ENCODE measurements at regions not wholly inside any gene's neighbourhood (a gene's known extent, or its start where the extent isn't known, plus 50 kb on each side); places are given as distances from the start of the nearest gene placed in this dataset.
"Not testable (repeated sequence)": the region's sequence is repeated elsewhere in the genome, so short reads cannot be mapped to it uniquely, and the experiment has no call there.

DNA sequence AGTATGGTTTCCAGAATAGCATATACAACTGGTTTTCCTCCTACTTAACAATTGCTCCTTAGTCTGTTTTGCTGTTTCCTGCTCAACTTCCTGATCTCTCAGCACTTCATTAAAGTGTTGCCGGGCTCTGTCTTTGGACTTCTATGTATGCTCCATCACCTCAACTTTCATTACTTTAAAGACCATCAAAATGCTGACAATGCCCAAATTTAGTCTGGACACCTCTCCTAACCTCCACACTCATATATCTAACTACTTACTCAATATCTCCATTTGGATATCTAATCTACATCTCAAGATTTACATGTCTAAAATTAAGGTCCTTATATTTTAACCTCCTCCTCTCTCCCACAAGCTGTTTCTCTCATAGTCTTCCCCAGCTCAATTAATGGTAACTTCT lies 54.4 kb upstream of the LGR5 start:
- DNase-seq: no peak

DNA sequence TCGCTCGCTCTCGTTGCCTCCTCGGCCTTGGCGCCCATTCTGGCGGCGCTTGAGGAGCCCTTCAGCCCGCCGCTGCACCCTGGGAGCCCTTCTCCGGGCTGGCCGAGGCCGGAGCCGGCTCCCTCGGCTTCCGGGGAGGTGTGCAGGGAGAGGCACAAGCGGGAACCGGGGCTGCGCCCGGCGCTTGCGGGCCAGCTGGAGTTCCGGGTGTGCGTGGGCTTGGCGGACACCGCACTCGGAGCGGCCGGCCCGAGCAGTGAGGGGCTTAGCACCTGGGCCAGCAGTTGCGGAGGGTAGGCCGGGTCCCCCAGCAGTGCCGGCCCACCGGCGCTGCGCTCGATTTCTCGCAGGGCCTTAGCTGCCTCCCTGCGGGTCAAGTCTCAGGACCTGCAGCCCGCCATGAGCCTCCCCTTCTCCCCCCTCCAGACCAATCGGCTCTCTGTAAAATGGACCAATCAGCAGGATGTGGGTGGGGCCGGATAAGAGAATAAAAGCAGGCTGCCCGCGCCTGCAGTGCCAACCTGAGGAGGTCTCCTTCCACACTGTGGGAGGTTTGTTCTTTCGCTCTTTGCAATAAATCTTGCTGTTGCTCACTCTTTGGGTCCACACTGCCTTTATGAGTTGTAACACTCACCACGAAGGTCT lies 62.8 kb upstream of the LGR5 start:
- not testable (repeated sequence) for DNase-seq

DNA sequence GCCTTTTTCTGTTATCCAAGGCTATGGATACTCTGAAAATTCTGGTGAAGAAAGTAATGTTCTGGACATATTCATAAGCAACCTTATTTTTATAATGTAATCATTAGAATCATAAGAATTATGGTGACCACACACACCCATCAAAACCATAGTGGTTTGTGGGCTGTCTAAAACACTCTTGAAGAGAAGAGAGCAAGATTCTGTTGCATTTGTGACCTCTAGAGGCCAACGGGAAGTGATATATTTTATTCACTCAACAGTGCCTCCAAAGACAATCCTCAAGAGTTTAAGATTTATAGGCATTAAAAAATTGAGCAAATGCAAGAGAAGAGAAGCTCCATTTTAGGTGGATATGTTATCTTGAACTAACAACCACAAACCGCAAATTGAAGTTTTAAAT lies 68.5 kb upstream of the LGR5 start:
- no peak for DNase-seq

- DNase-seq: no peak
Measured at GRCh38 chr12:71360013-71360412, 79.6 kb upstream of the LGR5 start.

- no peak for DNase-seq
Measured at GRCh38 chr12:71356569-71356968, 83.0 kb upstream of the LGR5 start.

DNA sequence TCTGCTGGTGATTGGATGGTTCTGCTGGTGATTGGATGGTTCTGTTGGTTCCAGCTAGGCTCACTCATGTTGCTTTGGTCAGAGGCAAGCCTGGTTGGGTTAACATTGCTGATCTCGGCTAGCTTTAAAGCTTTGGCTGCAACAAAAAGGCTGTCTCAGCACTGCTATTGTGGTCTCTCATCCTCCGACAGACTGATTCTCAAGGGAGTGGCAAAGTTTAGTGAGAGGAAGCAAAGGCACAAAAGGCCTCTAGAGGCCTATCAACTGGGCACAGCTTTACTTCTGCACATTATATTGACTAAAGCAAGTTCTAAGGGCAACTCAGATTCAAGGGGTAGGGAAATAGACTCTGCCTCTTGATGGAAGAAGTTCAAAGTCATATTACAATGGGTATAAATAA lies 84.7 kb upstream of the LGR5 start:
- no peak for DNase-seq

DNA sequence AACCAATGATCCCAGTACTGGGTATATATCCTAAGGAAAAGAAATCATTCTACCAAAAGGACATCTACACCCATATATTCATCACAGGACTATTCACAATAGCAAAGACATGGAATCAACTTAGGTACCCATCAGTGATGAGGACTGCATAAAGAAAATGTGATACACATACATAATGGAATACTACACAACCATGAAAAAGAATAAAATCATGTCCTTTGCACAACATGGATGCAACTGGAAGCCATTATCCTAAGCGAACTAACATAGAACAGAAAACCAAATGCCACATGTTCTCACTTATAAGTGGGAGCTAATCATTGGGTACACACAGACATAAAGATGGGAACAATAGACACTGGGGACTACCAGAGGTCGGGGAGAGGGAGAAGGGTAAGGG lies 86.0 kb upstream of the LGR5 start:
- DNase-seq: no peak

- DNase-seq: no peak
Measured at GRCh38 chr12:71349950-71350349, 89.6 kb upstream of the LGR5 start.

DNA sequence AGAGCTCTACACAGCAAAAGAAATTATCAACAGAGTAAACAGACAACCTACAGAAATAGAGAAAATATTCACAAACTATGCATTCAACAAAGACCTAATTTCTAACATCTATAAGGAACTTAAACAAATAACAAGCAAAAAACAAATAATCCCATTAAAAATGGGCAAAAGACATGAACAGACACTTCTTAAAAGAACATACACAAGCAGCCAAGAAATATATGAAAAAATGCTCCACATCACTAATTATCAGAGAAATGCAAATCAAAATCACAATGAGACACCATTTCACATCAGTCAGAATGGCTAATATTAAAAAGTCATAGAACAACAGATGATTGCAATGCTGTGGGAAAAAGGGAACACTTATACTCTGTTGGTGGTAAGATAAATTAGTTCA lies 100.7 kb upstream of the LGR5 start:
- no peak for DNase-seq

GRCh38 chr12:71335963-71336257 lies 103.7 kb upstream of the LGR5 start:
- DNase-seq: no peak

DNA sequence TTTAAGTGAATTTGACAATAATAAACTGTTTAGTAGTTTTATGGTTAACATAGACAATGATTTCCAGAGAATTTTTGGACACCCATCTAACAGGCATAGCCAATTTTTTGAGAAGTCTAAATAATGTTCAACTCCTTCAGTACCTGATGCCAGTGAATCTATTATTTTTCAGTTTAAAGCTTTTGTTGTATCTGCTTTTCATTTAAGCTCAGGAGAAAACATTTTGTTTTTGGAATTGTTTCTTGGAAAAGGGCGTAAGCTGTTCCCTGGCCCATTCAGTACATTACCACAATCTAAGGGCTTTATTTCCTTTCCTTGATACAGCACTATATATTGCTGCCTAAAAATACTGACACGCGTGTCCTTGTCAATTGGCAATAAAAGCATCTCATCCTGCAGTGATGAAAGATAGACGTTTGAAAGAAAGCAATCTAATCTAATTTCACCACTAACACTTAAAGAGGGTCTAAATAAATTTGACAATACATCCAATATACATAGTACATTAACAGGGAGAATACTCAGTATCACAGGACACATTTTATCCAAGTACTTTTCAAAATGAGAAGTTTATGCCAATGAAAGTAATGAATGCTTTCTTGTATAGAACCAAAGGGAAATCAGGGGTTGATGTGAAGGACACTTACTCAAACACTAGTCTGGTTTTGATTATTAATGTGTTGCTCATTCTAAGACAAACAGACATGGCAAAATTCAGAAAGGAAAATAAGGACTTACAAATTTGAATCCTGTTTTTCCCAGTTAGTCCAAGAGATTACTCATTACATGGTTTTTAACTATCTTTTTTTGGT lies 104.2 kb upstream of the LGR5 start:
- DNase-seq: no peak

- no peak for DNase-seq
Measured at GRCh38 chr12:71333418-71333817, 106.2 kb upstream of the LGR5 start.

GRCh38 chr12:71329956-71330355 lies 109.6 kb upstream of the LGR5 start:
- no peak for DNase-seq

DNA sequence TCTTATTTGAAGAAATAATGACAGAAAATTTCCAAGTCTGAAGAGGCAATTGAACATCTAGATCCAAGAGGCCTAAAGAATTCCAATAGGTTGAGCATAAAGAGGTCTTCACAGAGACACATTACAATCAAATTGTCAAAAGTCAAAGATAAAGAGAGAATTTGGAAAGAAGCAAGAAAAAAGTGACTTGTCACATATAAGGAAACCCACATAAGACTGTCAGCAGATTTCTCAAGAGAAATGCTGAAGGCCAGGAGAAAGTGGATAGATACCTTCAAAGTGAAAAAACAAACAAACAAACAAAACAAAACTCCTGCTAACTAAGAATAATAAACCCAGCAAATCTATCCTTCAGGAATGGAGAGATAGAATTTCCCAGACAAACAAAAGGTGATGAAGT lies 118.1 kb upstream of the LGR5 start:
- DNase-seq: no peak

DNA sequence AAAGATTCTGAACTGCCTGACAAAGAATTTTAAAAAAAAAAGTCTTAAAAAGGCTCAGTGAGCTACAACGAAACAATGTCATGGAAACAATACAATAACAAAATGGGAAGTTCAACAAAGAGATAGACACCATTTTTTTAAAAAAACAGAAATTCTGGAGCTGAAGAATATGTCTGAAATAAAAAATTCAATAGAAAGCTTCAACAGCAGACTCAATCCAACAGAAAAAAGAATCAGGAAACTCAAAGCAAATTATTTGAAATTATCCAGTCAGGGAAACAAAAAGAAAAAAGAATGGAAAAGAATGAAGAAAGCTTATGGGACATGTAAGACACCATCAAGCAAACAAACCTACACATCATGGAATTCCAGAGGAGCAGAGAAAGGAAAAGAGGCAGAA lies 118.5 kb upstream of the LGR5 start:
- DNase-seq: no peak

DNA sequence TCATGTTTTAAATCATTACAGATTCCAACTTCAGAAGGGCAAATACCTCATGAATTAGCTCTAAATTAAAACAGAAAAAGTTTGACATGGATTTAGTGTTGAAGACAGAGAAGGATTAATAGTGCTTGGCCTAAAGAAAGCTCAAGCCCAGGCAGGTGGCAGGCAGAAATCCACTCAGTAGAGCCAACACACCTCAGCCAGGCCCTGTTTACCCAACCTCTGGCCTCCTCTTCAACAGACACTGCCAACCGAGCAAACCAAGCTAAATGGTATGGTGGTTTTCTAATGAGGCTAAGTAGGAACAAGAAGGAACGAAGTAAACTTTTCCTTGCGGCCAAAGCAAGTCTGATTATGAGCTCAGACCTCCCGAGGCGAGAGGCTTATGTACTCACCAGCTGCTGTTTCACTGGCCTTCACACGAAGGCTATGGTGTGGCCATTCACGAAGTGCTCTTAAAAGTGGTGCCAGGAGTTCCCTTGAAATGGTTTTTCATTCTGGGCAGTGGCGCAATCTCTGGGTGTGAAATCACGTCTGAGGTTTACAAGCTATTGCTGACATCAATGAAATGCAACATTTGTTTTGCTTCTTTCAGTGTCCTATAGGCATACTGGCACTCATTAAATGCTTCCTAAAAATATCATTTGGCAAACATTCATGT lies 124.1 kb upstream of the LGR5 start:
- no peak for DNase-seq

DNA sequence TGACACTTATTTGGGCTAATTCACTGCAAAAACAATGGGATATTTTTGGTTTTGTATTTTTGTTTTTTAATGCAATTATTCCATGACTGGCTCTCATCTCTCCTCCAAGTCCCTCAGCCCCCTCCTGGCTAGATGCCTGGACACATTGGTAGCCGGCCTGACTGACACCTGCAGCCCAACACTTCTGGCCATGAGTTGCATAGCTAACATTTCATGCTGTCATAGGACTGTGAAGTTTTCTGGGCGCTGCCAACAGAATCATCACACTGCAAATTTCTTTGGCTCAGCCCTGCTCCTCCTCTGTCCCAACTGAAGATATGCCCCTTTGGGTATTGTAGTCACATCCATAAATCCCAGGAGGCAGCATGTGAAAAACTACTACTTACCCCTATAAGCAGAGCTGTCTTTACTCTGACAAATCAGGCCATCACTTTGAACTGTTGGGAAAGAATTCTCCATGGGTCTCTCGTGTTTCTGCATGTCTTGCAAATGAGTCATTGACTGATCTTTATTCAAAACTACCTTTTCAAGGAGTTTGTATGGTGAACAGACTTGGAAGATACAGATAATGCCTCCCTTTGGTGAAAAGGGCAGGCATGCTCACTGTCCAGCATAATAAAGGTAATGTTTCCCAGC lies 126.7 kb upstream of the LGR5 start:
- no peak for DNase-seq

- not testable (repeated sequence) for DNase-seq
Measured at GRCh38 chr12:71311611-71312010, 128.0 kb upstream of the LGR5 start.

GRCh38 chr12:71306808-71307207 lies 132.8 kb upstream of the LGR5 start:
- no peak for DNase-seq

DNA sequence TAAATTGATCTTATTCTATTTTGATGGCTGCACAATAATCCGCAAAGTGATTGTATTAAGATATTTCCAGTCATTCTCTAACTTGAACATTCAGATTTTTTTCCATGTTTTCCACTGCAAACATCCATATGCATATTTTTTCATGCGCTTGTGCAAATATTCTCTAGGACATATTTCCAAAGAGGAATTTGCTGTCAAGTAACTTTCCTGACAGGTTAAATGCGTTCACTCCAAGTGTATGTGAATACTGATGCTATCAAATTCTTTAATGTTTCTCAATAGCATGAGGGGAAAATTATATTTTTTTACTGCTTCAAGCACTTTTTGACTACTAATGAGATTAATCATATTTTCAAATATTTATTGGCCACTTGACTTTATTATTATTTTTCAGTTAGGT lies 135.3 kb upstream of the LGR5 start:
- DNase-seq: no peak

DNA sequence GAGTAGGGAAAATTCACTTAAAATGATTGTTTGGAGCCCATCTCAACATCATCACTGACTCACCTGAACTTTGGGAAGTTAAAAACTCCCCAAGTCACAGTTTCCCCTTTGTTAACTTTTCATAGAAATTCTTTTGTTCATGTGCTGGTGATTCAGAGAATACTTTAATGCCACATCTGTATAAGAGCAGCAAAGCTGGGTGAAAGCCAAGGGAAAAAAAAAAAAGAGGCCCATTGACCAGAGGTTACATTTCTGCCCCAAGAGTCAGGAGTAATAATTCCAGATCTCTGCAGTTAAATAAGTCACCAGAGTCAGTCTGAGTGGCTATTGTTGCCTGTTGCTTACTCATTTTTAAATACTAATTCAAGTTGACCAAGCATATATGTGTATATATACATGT lies 136.4 kb upstream of the LGR5 start:
- DNase-seq: no peak

DNA sequence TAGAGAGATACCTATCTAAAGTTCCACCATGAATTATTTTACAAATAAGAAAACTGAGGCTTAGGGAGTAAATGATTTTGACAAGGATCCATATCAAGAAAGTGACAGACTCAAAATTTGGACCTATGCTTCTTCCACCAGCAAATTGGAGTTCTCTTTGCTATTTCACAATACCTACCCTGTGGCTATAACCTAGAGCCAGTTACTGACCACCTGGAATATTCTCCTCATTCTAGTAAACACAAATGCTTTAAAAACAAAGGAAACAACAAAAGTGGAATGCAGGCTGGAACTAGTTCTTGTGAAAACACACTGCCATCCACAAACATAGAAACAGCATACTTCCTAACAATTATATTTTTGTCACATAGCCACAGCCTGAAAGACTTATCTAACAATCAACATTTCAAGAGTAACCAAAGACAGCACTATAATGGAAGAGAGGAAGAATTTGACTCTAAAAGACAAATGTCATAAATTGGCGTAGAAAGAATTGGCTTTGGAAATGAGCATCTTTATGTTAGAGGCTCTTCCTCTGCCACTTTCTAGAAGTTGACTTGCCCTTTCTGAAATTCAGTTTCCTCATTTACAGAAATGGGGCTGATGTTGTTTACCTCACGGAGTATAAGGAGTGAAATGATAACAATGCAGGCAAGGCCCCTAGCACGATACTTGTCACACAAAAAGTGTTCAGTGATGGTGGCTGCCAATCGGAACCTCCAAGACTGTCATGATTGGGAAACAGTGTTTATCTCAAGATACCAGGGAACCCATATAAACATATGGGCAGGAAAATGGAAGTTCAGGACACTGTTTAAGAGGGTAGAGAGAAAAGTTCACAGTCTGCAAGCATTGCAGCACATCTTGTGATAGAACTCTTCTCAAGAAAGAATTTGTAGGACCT lies 138.6 kb upstream of the LGR5 start:
- DNase-seq: no peak

All from right forelimb (tissue), 1 donor.